Loucy (cell line): ENCODE measurements at regions not wholly inside any gene's neighbourhood (a gene's known extent, or its start where the extent isn't known, plus 50 kb on each side); places are given as distances from the start of the nearest gene placed in this dataset.

Source experiments
- H2AFZ ChIP-seq: fragments of 200-600 bp; sonication (generic); 2 replicates; pipeline ENCODE4 v1.6.0; 2016; ENCODE audit warnings: antibody characterized with exemption, mild to moderate bottlenecking, low read length, moderate library complexity
- H3F3A ChIP-seq: fragments of 200-600 bp; 2 replicates; pipeline ENCODE4 v1.6.0; 2016; ENCODE audit warnings: antibody characterized with exemption, low read depth, mild to moderate bottlenecking
- H3K27me3 ChIP-seq: fragments of 200-600 bp; sonication (generic); 2 replicates; pipeline ENCODE4 v1.6.1; 2014; ENCODE audit warnings: low read length, mild to moderate bottlenecking; ENCODE audit not compliant: insufficient read depth, poor library complexity, severe bottlenecking
- H3K36me3 ChIP-seq: fragments of 200-600 bp; sonication (generic); 2 replicates; pipeline ENCODE4 v1.6.1; 2016; ENCODE audit warnings: low read length; ENCODE audit not compliant: insufficient read depth
- H3K4me1 ChIP-seq: fragments of 200-600 bp; sonication (generic); 2 replicates; pipeline ENCODE4 v1.5.1; 2014; ENCODE audit warnings: low read length, mild to moderate bottlenecking; ENCODE audit not compliant: insufficient read depth, poor library complexity, severe bottlenecking
- H3K4me2 ChIP-seq: fragments of 200-600 bp; sonication (generic); 2 replicates; pipeline ENCODE4 v1.6.0; 2014; ENCODE audit warnings: antibody characterized with exemption, low read length, low read depth, mild to moderate bottlenecking; ENCODE audit not compliant: poor library complexity, severe bottlenecking
- H3K4me3 ChIP-seq: fragments of 200-600 bp; sonication (generic); 2 replicates; pipeline ENCODE4 v1.5.1; 2014; ENCODE audit warnings: low read length, mild to moderate bottlenecking, mixed read lengths; ENCODE audit not compliant: poor library complexity, severe bottlenecking
- H3K79me2 ChIP-seq: fragments of 200-600 bp; sonication (generic); 2 replicates; pipeline ENCODE4 v1.6.1; 2014; ENCODE audit warnings: low read length; ENCODE audit not compliant: insufficient read depth
- H3K9ac ChIP-seq: fragments of 200-600 bp; sonication (generic); 2 replicates; pipeline ENCODE4 v1.6.0; 2014; ENCODE audit warnings: mild to moderate bottlenecking, low read depth, low read length, moderate library complexity; ENCODE audit not compliant: poor library complexity, severe bottlenecking
- H3K9me2 ChIP-seq: fragments of 200-600 bp; sonication (generic); replicated peaks from 2 replicates; pipeline ENCODE4 v1.6.1; 2016; ENCODE audit warnings: low read depth, low read length, mixed read lengths
- H3K9me3 ChIP-seq: fragments of 200-600 bp; sonication (generic); 2 replicates; pipeline ENCODE4 v1.6.1; 2014; ENCODE audit warnings: mild to moderate bottlenecking, antibody characterized with exemption, low read length, low read depth; ENCODE audit not compliant: insufficient read depth
- H4K20me1 ChIP-seq: fragments of 200-600 bp; sonication (generic); 2 replicates; pipeline ENCODE4 v1.6.0; 2014; ENCODE audit warnings: antibody characterized with exemption, low read length, mild to moderate bottlenecking; ENCODE audit not compliant: insufficient read depth, poor library complexity, severe bottlenecking
- CTCF ChIP-seq: fragments of 200-600 bp; sonication (generic); conservative IDR thresholded peaks from 2 replicates; pipeline ENCODE4 v1.5.1; 2014; ENCODE audit warnings: mild to moderate bottlenecking, antibody characterized with exemption, low read length
- EZH2phosphoT487 ChIP-seq: fragments of 200-600 bp; IDR thresholded peaks from 2 replicates; pipeline ENCODE4 v1.6.1; 2018; ENCODE audit warnings: antibody characterized with exemption, mild to moderate bottlenecking, moderate library complexity, borderline replicate concordance

GRCh38 chr7:3217166-3217565 is 83.9 kb upstream of the SDK1 start:
- H3K4me2 ChIP-seq, result no peak overlapping the region
- H3K4me3 ChIP-seq, result no peak overlapping the region
- H3K79me2 ChIP-seq, result no peaks in the 10 kb centered on the region
- no peak overlapping the region for H3K9ac ChIP-seq
- TF ChIP-seq EZH2phosphoT487 (no peak), CTCF (no peak)
- no peaks in the 10 kb centered on the region for H3K4me1 ChIP-seq
- H2AFZ ChIP-seq, result no peak overlapping the region
- no peaks in the 10 kb centered on the region for H3K9me2 ChIP-seq
- no peaks in the 10 kb centered on the region for H3K36me3 ChIP-seq
- H3K27me3 ChIP-seq, result no peaks in the 10 kb centered on the region
- no peaks in the 10 kb centered on the region for H4K20me1 ChIP-seq
- H3F3A ChIP-seq, result no peaks in the 10 kb centered on the region
- H3K9me3 ChIP-seq, result no peaks in the 10 kb centered on the region

GRCh38 chr7:3218411-3219225 is 82.4 kb upstream of the SDK1 start:
- no peaks in the 10 kb centered on the region for H3K36me3 ChIP-seq
- H3K4me2 ChIP-seq, result no peak overlapping the region
- no peaks in the 10 kb centered on the region for H3K9me3 ChIP-seq
- no peaks in the 10 kb centered on the region for H4K20me1 ChIP-seq
- no peak overlapping the region for H3K4me3 ChIP-seq
- no peaks in the 10 kb centered on the region for H3F3A ChIP-seq
- no peaks in the 10 kb centered on the region for H3K27me3 ChIP-seq
- no peak overlapping the region for H3K9ac ChIP-seq
- no peaks in the 10 kb centered on the region for H3K79me2 ChIP-seq
- no peaks in the 10 kb centered on the region for H3K9me2 ChIP-seq
- TF ChIP-seq EZH2phosphoT487 (no peak), CTCF (no peak)
- H3K4me1 ChIP-seq, result no peaks in the 10 kb centered on the region
- H2AFZ ChIP-seq, result no peak overlapping the region

- no peaks in the 10 kb centered on the region for H3K9me3 ChIP-seq
- no peaks in the 10 kb centered on the region for H3K27me3 ChIP-seq
- TF ChIP-seq EZH2phosphoT487, result no peak
- TF ChIP-seq CTCF, result no peak
- H3K4me3 ChIP-seq, result no peak overlapping the region
- no peaks in the 10 kb centered on the region for H4K20me1 ChIP-seq
- H3K36me3 ChIP-seq, result no peaks in the 10 kb centered on the region
- H3K9me2 ChIP-seq, result no peaks in the 10 kb centered on the region
- no peaks in the 10 kb centered on the region for H3K4me1 ChIP-seq
- H3K9ac ChIP-seq, result no peak overlapping the region
- no peaks in the 10 kb centered on the region for H3K79me2 ChIP-seq
- H2AFZ ChIP-seq, result no peak overlapping the region
- H3F3A ChIP-seq, result no peaks in the 10 kb centered on the region
- H3K4me2 ChIP-seq, result no peak overlapping the region
Observed at GRCh38 chr7:3229904-3230470, 71.1 kb upstream of the SDK1 start.
